MCF 10A (cell line): ENCODE measurements at regions not wholly inside any gene's neighbourhood (a gene's known extent, or its start where the extent isn't known, plus 50 kb on each side); places are given as distances from the start of the nearest gene placed in this dataset.

Source experiments
- BruUV-seq: library from RNA; stranded (reverse); fragments of 400-500 nt; replicated peaks from 2 replicates; lab custom pipeline; 2021; lab: Mats Ljungman, UMichigan
- CTCF ChIA-PET: fragments of 300-600 bp; sonication (Branson Sonifier 250); formaldehyde crosslinking; extraction: SDS; loops from one replicate; lab custom pipeline; 2021; ENCODE audit warnings: antibody characterized with exemption, inconsistent platforms; lab: Yijun Ruan, JAX
- POLR2A ChIA-PET: fragments of 300-600, 350-650 bp; sonication (Branson Sonifier 250); formaldehyde crosslinking; extraction: SDS; loops from one replicate; lab custom pipeline; 2020; ENCODE audit warnings: antibody characterized with exemption, inconsistent platforms; lab: Yijun Ruan, JAX
- DNase-seq: peaks from one replicate; pipeline ENCODE4 v3.0.0-alpha.2; 2018; ENCODE audit not compliant: unreplicated experiment
- H3K27ac Mint-ChIP-seq: one replicate; pipeline ENCODE4 v1.8.0; 2022; ENCODE audit warnings: mild to moderate bottlenecking, low read depth, mixed read lengths; ENCODE audit not compliant: unreplicated experiment
- H3K27me3 Mint-ChIP-seq: one replicate; pipeline ENCODE4 v1.8.0; 2022; ENCODE audit warnings: mixed read lengths; ENCODE audit not compliant: insufficient read depth, unreplicated experiment
- H3K36me3 Mint-ChIP-seq: one replicate; pipeline ENCODE4 v1.8.0; 2022; ENCODE audit warnings: mild to moderate bottlenecking, moderate library complexity, mixed read lengths; ENCODE audit not compliant: insufficient read depth, unreplicated experiment
- H3K4me1 Mint-ChIP-seq: one replicate; pipeline ENCODE4 v1.8.0; 2022; ENCODE audit warnings: mixed read lengths; ENCODE audit not compliant: insufficient read depth, unreplicated experiment
- H3K4me3 Mint-ChIP-seq: one replicate; pipeline ENCODE4 v1.8.0; 2022; ENCODE audit warnings: mild to moderate bottlenecking, moderate library complexity, mixed read lengths; ENCODE audit not compliant: unreplicated experiment
- H3K9me3 Mint-ChIP-seq: one replicate; pipeline ENCODE4 v1.8.0; 2022; ENCODE audit warnings: mixed read lengths; ENCODE audit not compliant: unreplicated experiment
- CTCF ChIP-seq: fragments of 200-600 bp; IDR thresholded peaks from one replicate; pipeline ENCODE4 v1.8.0; 2022; ENCODE audit warnings: antibody characterized with exemption, mild to moderate bottlenecking; ENCODE audit not compliant: unreplicated experiment
- intact Hi-C: fragments of 100-400 bp; cut with micrococcal nuclease; formaldehyde crosslinking; loops from 2 replicates; pipeline ENCODE4 v1.14.1; 2022

GRCh38 chr7:114842551-114843065 is 79.3 kb upstream of the MDFIC start:
- BruUV-seq: no TSS peak
- H3K9me3 Mint-ChIP-seq: no peaks in the 10 kb centered on the region
- POLR2A ChIA-PET: no interaction called here
- no peaks in the 10 kb centered on the region for H3K36me3 Mint-ChIP-seq
- TF ChIP-seq CTCF: no peak
- no peak for DNase-seq
- CTCF ChIA-PET: interaction anchor here (1.1 kb wide), 1 partner anchor 416 kb away, joined by 4 read pairs; no protein-coding TSS in a partner anchor
- H3K27ac Mint-ChIP-seq: no peak overlapping the region
- no peak overlapping the region for H3K4me3 Mint-ChIP-seq
- no peaks in the 10 kb centered on the region for H3K4me1 Mint-ChIP-seq
- intact Hi-C loops: no loop called here
- H3K27me3 Mint-ChIP-seq: no peaks in the 10 kb centered on the region

GRCh38 chr7:114843102-114843501 is 78.8 kb upstream of the MDFIC start:
- Mint-ChIP-seq H3K4me3 (no peak overlapping the region), H3K36me3 (no peaks in the 10 kb centered on the region), H3K27ac (no peak overlapping the region), H3K27me3 (no peaks in the 10 kb centered on the region), H3K4me1 (no peaks in the 10 kb centered on the region), H3K9me3 (no peaks in the 10 kb centered on the region)
- intact Hi-C loops: no loop called here
- CTCF ChIA-PET: no interaction called here
- BruUV-seq: no TSS peak
- POLR2A ChIA-PET: no interaction called here
- DNase-seq: no peak
- no peak for TF ChIP-seq CTCF

- no peaks in the 10 kb centered on the region for H3K9me3 Mint-ChIP-seq
- H3K27me3 Mint-ChIP-seq: no peaks in the 10 kb centered on the region
- H3K36me3 Mint-ChIP-seq: no peaks in the 10 kb centered on the region
- no peak for TF ChIP-seq CTCF
- peak; percentile 24 for DNase-seq
- ChIA-PET CTCF (no interaction called here), POLR2A (no interaction called here)
- no peak overlapping the region for H3K4me3 Mint-ChIP-seq
- H3K4me1 Mint-ChIP-seq: no peaks in the 10 kb centered on the region
- intact Hi-C loops: no loop called here
- no peak overlapping the region for H3K27ac Mint-ChIP-seq
- no TSS peak for BruUV-seq
Observed at GRCh38 chr7:114851406-114852061, 70.4 kb upstream of the MDFIC start.

- Mint-ChIP-seq H3K4me3 (no peak overlapping the region), H3K36me3 (no peaks in the 10 kb centered on the region), H3K9me3 (no peaks in the 10 kb centered on the region), H3K4me1 (no peaks in the 10 kb centered on the region), H3K27ac (no peak overlapping the region), H3K27me3 (no peaks in the 10 kb centered on the region)
- no peak for TF ChIP-seq CTCF
- DNase-seq: no peak
- POLR2A ChIA-PET: no interaction called here
- CTCF ChIA-PET: no interaction called here
- intact Hi-C loops: no loop called here
- no TSS peak for BruUV-seq
Observed at GRCh38 chr7:114852293-114852692, 69.6 kb upstream of the MDFIC start.
